ENCODE measurements at regions not wholly inside any gene's neighbourhood (a gene's known extent, or its start where the extent isn't known, plus 50 kb on each side); places are given as distances from the start of the nearest gene placed in this dataset.

- no peaks in the 10 kb centered on the region for H3K9me3 ChIP-seq (ENCODE audit: low read length)
- H3K9ac ChIP-seq (ENCODE audit: low read length) = no peak overlapping the region
- H2AFZ ChIP-seq (ENCODE audit: low read length) = no peak overlapping the region
- DNase-seq = no peak
- no peaks in the 10 kb centered on the region for H3K79me2 ChIP-seq (ENCODE audit: low read length)
- H3K27ac ChIP-seq (ENCODE audit: low read length) = no peak overlapping the region
- H4K20me1 ChIP-seq (ENCODE audit: insufficient read depth, low read depth, low read length) = no peaks in the 10 kb centered on the region
- no peak overlapping the region for H3K4me3 ChIP-seq (ENCODE audit: low read length)
- H3K9me2 ChIP-seq (replicated peaks; ENCODE audit: insufficient read depth, low read length) = no peaks in the 10 kb centered on the region
- H3K4me1 ChIP-seq (ENCODE audit: low read length) = no peaks in the 10 kb centered on the region
- H3K27me3 ChIP-seq (ENCODE audit: low read length) = no peaks in the 10 kb centered on the region
- no peak overlapping the region for H3K4me2 ChIP-seq (ENCODE audit: low read depth, low read length, poor library complexity, severe bottlenecking)
- H3K36me3 ChIP-seq (ENCODE audit: insufficient read depth, low read length) = no peaks in the 10 kb centered on the region
Observed at GRCh38 chr2:128368437-128369107, 49.9 kb upstream of the HS6ST1 start.

DNA sequence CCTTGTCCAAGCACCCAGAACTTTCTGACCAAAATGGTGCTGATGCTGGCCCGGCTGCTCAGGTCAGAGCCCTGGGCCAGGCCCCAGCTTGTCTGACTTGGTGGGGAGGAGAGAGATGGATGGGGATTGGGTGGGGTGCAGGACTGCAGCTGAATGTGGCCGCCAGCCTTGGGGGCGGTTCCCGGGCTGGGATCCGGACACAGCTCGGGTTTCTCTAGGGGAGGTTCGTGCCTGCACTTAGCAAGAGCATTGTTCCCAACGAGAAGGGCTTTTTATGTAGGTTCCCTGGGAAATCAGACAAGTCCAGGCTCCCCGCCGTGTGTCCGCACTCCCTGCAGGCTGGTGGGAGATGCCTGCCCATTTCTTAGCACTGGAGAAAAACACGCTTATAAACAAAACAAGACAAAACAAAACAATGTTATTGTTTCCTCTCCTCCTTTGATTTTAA, 50.5 kb upstream of the HS6ST1 start:
- H4K20me1 ChIP-seq (ENCODE audit: insufficient read depth, low read depth, low read length) = no peaks in the 10 kb centered on the region
- no peaks in the 10 kb centered on the region for H3K9me3 ChIP-seq (ENCODE audit: low read length)
- H3K79me2 ChIP-seq (ENCODE audit: low read length) = no peaks in the 10 kb centered on the region
- H3K27me3 ChIP-seq (ENCODE audit: low read length) = no peaks in the 10 kb centered on the region
- H3K9me2 ChIP-seq (replicated peaks; ENCODE audit: insufficient read depth, low read length) = no peaks in the 10 kb centered on the region
- no peaks in the 10 kb centered on the region for H3K36me3 ChIP-seq (ENCODE audit: insufficient read depth, low read length)
- H3K9ac ChIP-seq (ENCODE audit: low read length) = no peak overlapping the region
- DNase-seq = no peak
- H2AFZ ChIP-seq (ENCODE audit: low read length) = no peak overlapping the region
- no peak overlapping the region for H3K4me3 ChIP-seq (ENCODE audit: low read length)
- no peak overlapping the region for H3K27ac ChIP-seq (ENCODE audit: low read length)
- no peak overlapping the region for H3K4me2 ChIP-seq (ENCODE audit: low read depth, low read length, poor library complexity, severe bottlenecking)
- no peaks in the 10 kb centered on the region for H3K4me1 ChIP-seq (ENCODE audit: low read length)

GRCh38 chr2:128369602-128370467, 51.2 kb upstream of the HS6ST1 start:
- Histone ChIP-seq H3K4me1 (ENCODE audit: low read length) (no peaks in the 10 kb centered on the region), H3K36me3 (ENCODE audit: insufficient read depth, low read length) (no peaks in the 10 kb centered on the region), H3K79me2 (ENCODE audit: low read length) (no peaks in the 10 kb centered on the region), H3K4me3 (ENCODE audit: low read length) (no peak overlapping the region), H3K9me2 (replicated peaks; ENCODE audit: insufficient read depth, low read length) (no peaks in the 10 kb centered on the region), H3K9me3 (ENCODE audit: low read length) (no peaks in the 10 kb centered on the region), H4K20me1 (ENCODE audit: insufficient read depth, low read depth, low read length) (no peaks in the 10 kb centered on the region), H3K27me3 (ENCODE audit: low read length) (no peaks in the 10 kb centered on the region), H2AFZ (ENCODE audit: low read length) (no peak overlapping the region), H3K9ac (ENCODE audit: low read length) (no peak overlapping the region), H3K27ac (ENCODE audit: low read length) (no peak overlapping the region), H3K4me2 (ENCODE audit: low read depth, low read length, poor library complexity, severe bottlenecking) (no peak overlapping the region)
- DNase-seq = no peak

GRCh38 chr2:128370468-128371247, 52.0 kb upstream of the HS6ST1 start:
- Histone ChIP-seq H3K4me3 (ENCODE audit: low read length) (no peak overlapping the region), H3K27me3 (ENCODE audit: low read length) (no peaks in the 10 kb centered on the region), H3K9ac (ENCODE audit: low read length) (no peak overlapping the region), H4K20me1 (ENCODE audit: insufficient read depth, low read depth, low read length) (no peaks in the 10 kb centered on the region), H2AFZ (ENCODE audit: low read length) (no peak overlapping the region), H3K4me2 (ENCODE audit: low read depth, low read length, poor library complexity, severe bottlenecking) (no peak overlapping the region), H3K36me3 (ENCODE audit: insufficient read depth, low read length) (no peaks in the 10 kb centered on the region), H3K9me3 (ENCODE audit: low read length) (no peaks in the 10 kb centered on the region), H3K4me1 (ENCODE audit: low read length) (no peaks in the 10 kb centered on the region), H3K79me2 (ENCODE audit: low read length) (no peaks in the 10 kb centered on the region), H3K9me2 (replicated peaks; ENCODE audit: insufficient read depth, low read length) (no peaks in the 10 kb centered on the region), H3K27ac (ENCODE audit: low read length) (no peak overlapping the region)
- DNase-seq = no peak

- H3K27me3 ChIP-seq (ENCODE audit: low read length) = no peaks in the 10 kb centered on the region
- no peak overlapping the region for H3K9ac ChIP-seq (ENCODE audit: low read length)
- no peaks in the 10 kb centered on the region for H3K36me3 ChIP-seq (ENCODE audit: insufficient read depth, low read length)
- no peak overlapping the region for H3K4me2 ChIP-seq (ENCODE audit: low read depth, low read length, poor library complexity, severe bottlenecking)
- H4K20me1 ChIP-seq (ENCODE audit: insufficient read depth, low read depth, low read length) = no peaks in the 10 kb centered on the region
- H3K4me3 ChIP-seq (ENCODE audit: low read length) = no peak overlapping the region
- no peak overlapping the region for H3K27ac ChIP-seq (ENCODE audit: low read length)
- no peak for DNase-seq
- no peak overlapping the region for H2AFZ ChIP-seq (ENCODE audit: low read length)
- H3K4me1 ChIP-seq (ENCODE audit: low read length) = no peaks in the 10 kb centered on the region
- H3K79me2 ChIP-seq (ENCODE audit: low read length) = no peaks in the 10 kb centered on the region
- no peaks in the 10 kb centered on the region for H3K9me2 ChIP-seq (replicated peaks; ENCODE audit: insufficient read depth, low read length)
- no peaks in the 10 kb centered on the region for H3K9me3 ChIP-seq (ENCODE audit: low read length)
Observed at GRCh38 chr2:128371248-128371630, 52.6 kb upstream of the HS6ST1 start.

DNA sequence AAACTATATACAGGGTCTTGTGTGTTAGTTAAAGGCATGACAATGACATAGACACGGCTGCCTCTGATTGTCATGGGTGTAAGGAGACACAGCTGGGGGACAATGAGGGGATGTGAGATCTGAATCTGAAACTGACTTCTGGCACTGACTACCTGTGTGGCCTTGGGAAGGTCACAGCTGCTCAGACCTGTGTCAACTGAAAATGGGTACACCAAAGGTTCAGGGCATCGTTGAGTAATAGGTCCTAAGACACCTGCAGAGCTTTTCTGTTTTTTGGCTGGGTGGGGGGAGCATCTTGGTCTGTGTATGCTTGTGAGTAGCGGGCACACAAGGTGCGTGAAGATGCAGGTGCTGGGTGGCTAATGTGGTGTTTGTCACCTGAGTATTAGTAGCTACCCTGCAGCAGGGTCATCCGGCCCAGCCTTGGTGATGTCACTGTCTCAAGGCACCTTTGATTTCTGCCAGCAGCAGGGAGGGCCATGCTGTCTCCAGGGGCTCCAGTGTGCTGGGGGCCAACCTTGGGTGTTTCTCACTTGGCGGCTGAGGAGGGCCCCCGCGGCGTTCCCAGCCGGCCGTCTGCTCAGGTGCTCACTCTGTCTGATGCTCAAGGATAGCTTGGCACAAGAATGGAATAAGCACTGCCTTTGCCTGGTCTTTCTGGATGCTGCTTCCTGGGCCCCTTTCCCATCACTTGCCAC, 53.1 kb upstream of the HS6ST1 start:
- Histone ChIP-seq H3K27me3 (ENCODE audit: low read length) (no peaks in the 10 kb centered on the region), H2AFZ (ENCODE audit: low read length) (no peak overlapping the region), H3K9me2 (replicated peaks; ENCODE audit: insufficient read depth, low read length) (no peaks in the 10 kb centered on the region), H3K4me3 (ENCODE audit: low read length) (no peak overlapping the region), H3K9me3 (ENCODE audit: low read length) (no peaks in the 10 kb centered on the region), H3K9ac (ENCODE audit: low read length) (no peak overlapping the region), H3K36me3 (ENCODE audit: insufficient read depth, low read length) (no peaks in the 10 kb centered on the region), H3K27ac (ENCODE audit: low read length) (no peak overlapping the region), H3K4me2 (ENCODE audit: low read depth, low read length, poor library complexity, severe bottlenecking) (no peak overlapping the region), H4K20me1 (ENCODE audit: insufficient read depth, low read depth, low read length) (no peaks in the 10 kb centered on the region), H3K4me1 (ENCODE audit: low read length) (no peaks in the 10 kb centered on the region), H3K79me2 (ENCODE audit: low read length) (no peaks in the 10 kb centered on the region)
- no peak for DNase-seq

- Histone ChIP-seq H2AFZ (ENCODE audit: low read length) (no peak overlapping the region), H4K20me1 (ENCODE audit: insufficient read depth, low read depth, low read length) (no peaks in the 10 kb centered on the region), H3K36me3 (ENCODE audit: insufficient read depth, low read length) (no peaks in the 10 kb centered on the region), H3K79me2 (ENCODE audit: low read length) (no peaks in the 10 kb centered on the region), H3K9me2 (replicated peaks; ENCODE audit: insufficient read depth, low read length) (no peaks in the 10 kb centered on the region), H3K27me3 (ENCODE audit: low read length) (no peaks in the 10 kb centered on the region), H3K9me3 (ENCODE audit: low read length) (no peaks in the 10 kb centered on the region), H3K4me1 (ENCODE audit: low read length) (no peaks in the 10 kb centered on the region), H3K4me3 (ENCODE audit: low read length) (no peak overlapping the region), H3K4me2 (ENCODE audit: low read depth, low read length, poor library complexity, severe bottlenecking) (no peak overlapping the region), H3K27ac (ENCODE audit: low read length) (no peak overlapping the region), H3K9ac (ENCODE audit: low read length) (no peak overlapping the region)
- no peak for DNase-seq
Observed at GRCh38 chr2:128372621-128373341, 54.1 kb upstream of the HS6ST1 start.
